ENCODE measurements at regions not wholly inside any gene's neighbourhood (a gene's known extent, or its start where the extent isn't known, plus 50 kb on each side); places are given as distances from the start of the nearest gene placed in this dataset.

GRCh38 chr5:103840600-103840999 is 278.0 kb upstream of the NUDT12 start:
- TF ChIP-seq MAX (IDR thresholded peaks at IDR 0.05; ENCODE audit: insufficient read depth, insufficient read length), result no peak
- TF ChIP-seq EZH2 (IDR thresholded peaks at IDR 0.05; ENCODE audit: borderline replicate concordance, low read depth, low read length, severe bottlenecking), result no peak
- no peak for TF ChIP-seq JUN (IDR thresholded peaks at IDR 0.05; ENCODE audit: borderline replicate concordance, insufficient read depth, insufficient read length, low read depth)
- no peak for TF ChIP-seq POLR2A (IDR thresholded peaks at IDR 0.05; ENCODE audit: low read depth, low read length)
- TF ChIP-seq CTCF (IDR thresholded peaks at IDR 0.05; ENCODE audit: extremely low read depth in 1 of 2, insufficient read depth in 1 of 2, low read depth in 1 of 2, low read length in 2 of 2), result no peak
- no peak for TF ChIP-seq POLR2AphosphoS5 (IDR thresholded peaks at IDR 0.05; ENCODE audit: insufficient read depth, low read depth, low read length)
- TF ChIP-seq FOS (IDR thresholded peaks at IDR 0.05; ENCODE audit: borderline replicate concordance, insufficient read depth, low read length), result no peak

Data from endothelial cell of umbilical vein (primary cell).